MCF 10A (cell line): ENCODE measurements at regions not wholly inside any gene's neighbourhood (a gene's known extent, or its start where the extent isn't known, plus 50 kb on each side); places are given as distances from the start of the nearest gene placed in this dataset.
A peak's percentile ranks its signal among the peaks of the same experiment; 100 is the strongest.

Source experiments
- BruUV-seq: library from RNA; stranded (reverse); fragments of 400-500 nt; replicated peaks from 2 replicates; lab custom pipeline; 2021; lab: Mats Ljungman, UMichigan
- CTCF ChIA-PET: fragments of 300-600 bp; sonication (Branson Sonifier 250); formaldehyde crosslinking; extraction: SDS; loops from one replicate; lab custom pipeline; 2021; ENCODE audit warnings: antibody characterized with exemption, inconsistent platforms; lab: Yijun Ruan, JAX
- POLR2A ChIA-PET: fragments of 300-600, 350-650 bp; sonication (Branson Sonifier 250); formaldehyde crosslinking; extraction: SDS; loops from one replicate; lab custom pipeline; 2020; ENCODE audit warnings: antibody characterized with exemption, inconsistent platforms; lab: Yijun Ruan, JAX
- DNase-seq: peaks from one replicate; pipeline ENCODE4 v3.0.0-alpha.2; 2018; ENCODE audit not compliant: unreplicated experiment
- H3K27ac Mint-ChIP-seq: one replicate; pipeline ENCODE4 v1.8.0; 2022; ENCODE audit warnings: mild to moderate bottlenecking, low read depth, mixed read lengths; ENCODE audit not compliant: unreplicated experiment
- H3K27me3 Mint-ChIP-seq: one replicate; pipeline ENCODE4 v1.8.0; 2022; ENCODE audit warnings: mixed read lengths; ENCODE audit not compliant: insufficient read depth, unreplicated experiment
- H3K36me3 Mint-ChIP-seq: one replicate; pipeline ENCODE4 v1.8.0; 2022; ENCODE audit warnings: mild to moderate bottlenecking, moderate library complexity, mixed read lengths; ENCODE audit not compliant: insufficient read depth, unreplicated experiment
- H3K4me1 Mint-ChIP-seq: one replicate; pipeline ENCODE4 v1.8.0; 2022; ENCODE audit warnings: mixed read lengths; ENCODE audit not compliant: insufficient read depth, unreplicated experiment
- H3K4me3 Mint-ChIP-seq: one replicate; pipeline ENCODE4 v1.8.0; 2022; ENCODE audit warnings: mild to moderate bottlenecking, moderate library complexity, mixed read lengths; ENCODE audit not compliant: unreplicated experiment
- H3K9me3 Mint-ChIP-seq: one replicate; pipeline ENCODE4 v1.8.0; 2022; ENCODE audit warnings: mixed read lengths; ENCODE audit not compliant: unreplicated experiment
- CTCF ChIP-seq: fragments of 200-600 bp; IDR thresholded peaks from one replicate; pipeline ENCODE4 v1.8.0; 2022; ENCODE audit warnings: antibody characterized with exemption, mild to moderate bottlenecking; ENCODE audit not compliant: unreplicated experiment
- intact Hi-C: fragments of 100-400 bp; cut with micrococcal nuclease; formaldehyde crosslinking; loops from 2 replicates; pipeline ENCODE4 v1.14.1; 2022

DNA sequence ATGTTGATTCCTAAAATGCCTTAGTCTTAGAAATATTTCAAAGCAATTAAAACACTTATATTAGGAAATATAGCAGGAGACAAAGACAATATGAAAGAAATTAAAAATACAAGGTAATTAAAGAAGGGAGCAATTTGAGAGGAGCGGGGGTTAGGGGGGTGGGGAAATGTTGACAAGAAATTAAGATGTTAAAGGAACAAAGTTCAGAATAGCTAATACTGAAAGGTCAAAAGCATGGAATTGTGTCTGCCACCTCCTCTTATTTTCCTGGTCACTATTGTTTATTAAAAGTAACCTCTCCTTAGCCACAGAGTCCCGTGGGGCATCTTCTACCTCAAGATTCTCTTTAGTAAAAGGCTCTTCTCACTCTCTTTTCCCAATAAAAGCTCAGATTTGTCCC lies 244.1 kb downstream of the MREG start:
- DNase-seq = no peak
- H3K4me3 Mint-ChIP-seq = no peak overlapping the region
- BruUV-seq = no TSS peak
- no peaks in the 10 kb centered on the region for H3K36me3 Mint-ChIP-seq
- no peak for TF ChIP-seq CTCF
- H3K27me3 Mint-ChIP-seq = no peaks in the 10 kb centered on the region
- intact Hi-C loops = no loop called here
- no peaks in the 10 kb centered on the region for H3K9me3 Mint-ChIP-seq
- POLR2A ChIA-PET = no interaction called here
- H3K4me1 Mint-ChIP-seq = peaks cover 18% of the 10 kb centered on the region
- H3K27ac Mint-ChIP-seq = no peak overlapping the region
- CTCF ChIA-PET = interaction anchor here (1.5 kb wide), 1 partner anchor 25 kb away, joined by 4 read pairs; no protein-coding TSS in a partner anchor

GRCh38 chr2:215767625-215768024 lies 245.7 kb downstream of the MREG start:
- TF ChIP-seq CTCF = no peak
- no peak overlapping the region for H3K4me3 Mint-ChIP-seq
- no peaks in the 10 kb centered on the region for H3K36me3 Mint-ChIP-seq
- no peak overlapping the region for H3K27ac Mint-ChIP-seq
- H3K4me1 Mint-ChIP-seq = peaks cover 7% of the 10 kb centered on the region
- H3K9me3 Mint-ChIP-seq = no peaks in the 10 kb centered on the region
- ChIA-PET CTCF (interaction anchor here (0.6 to 1.3 kb wide), 2 partner anchors 22 to 313 kb away, joined by 3 to 4 read pairs; no protein-coding TSS in a partner anchor), POLR2A (interaction anchor here (0.6 kb wide), 1 partner anchor 9 kb away, joined by 4 read pairs; no protein-coding TSS in a partner anchor)
- intact Hi-C loops = no loop called here
- no peak for DNase-seq
- no TSS peak for BruUV-seq
- H3K27me3 Mint-ChIP-seq = no peaks in the 10 kb centered on the region

DNA sequence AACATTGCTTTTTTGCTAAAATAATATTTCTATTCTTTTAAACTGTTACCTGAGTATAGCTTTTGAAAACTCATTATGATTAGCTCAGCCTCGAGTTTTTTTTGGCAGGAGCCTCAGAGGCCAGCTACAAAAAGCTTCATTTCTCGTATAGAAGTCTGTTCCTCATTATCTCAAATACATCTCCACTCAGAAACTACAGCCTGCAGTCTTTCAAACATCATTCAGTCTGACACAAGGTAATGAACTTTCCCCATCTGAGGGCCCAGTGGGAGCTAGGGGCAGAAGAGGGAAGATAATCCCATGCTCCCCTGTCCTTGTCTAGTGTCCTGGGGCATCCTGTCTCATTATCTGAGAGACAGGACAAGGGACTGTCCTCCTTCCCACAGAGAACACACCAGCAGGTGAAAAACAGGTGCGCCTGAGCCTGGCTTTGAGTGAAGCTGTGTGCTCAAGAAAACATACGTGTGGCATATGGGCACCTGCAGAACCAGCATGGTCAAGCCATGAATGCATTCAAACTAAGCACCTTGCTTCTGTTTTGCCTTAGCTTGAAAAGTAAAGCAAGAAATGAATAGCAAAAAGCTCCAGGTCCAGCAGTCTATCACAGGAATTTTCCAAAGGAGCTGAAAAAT lies 247.5 kb downstream of the MREG start:
- BruUV-seq = no TSS peak
- no peaks in the 10 kb centered on the region for H3K9me3 Mint-ChIP-seq
- ChIA-PET POLR2A (interaction anchor here (0.8 to 1.2 kb wide), 2 partner anchors 9 to 22 kb away, joined by 3 to 7 read pairs; no protein-coding TSS in a partner anchor), CTCF (interaction anchor here (0.7 kb wide), 3 partner anchors 11 to 311 kb away, joined by 3 to 5 read pairs (median 3); no protein-coding TSS in a partner anchor)
- no peak overlapping the region for H3K4me3 Mint-ChIP-seq
- no peak for TF ChIP-seq CTCF
- DNase-seq = no peak
- no peaks in the 10 kb centered on the region for H3K27me3 Mint-ChIP-seq
- H3K4me1 Mint-ChIP-seq = peaks cover 7% of the 10 kb centered on the region
- H3K27ac Mint-ChIP-seq = no peak overlapping the region
- H3K36me3 Mint-ChIP-seq = no peaks in the 10 kb centered on the region
- intact Hi-C loops = no loop called here

DNA sequence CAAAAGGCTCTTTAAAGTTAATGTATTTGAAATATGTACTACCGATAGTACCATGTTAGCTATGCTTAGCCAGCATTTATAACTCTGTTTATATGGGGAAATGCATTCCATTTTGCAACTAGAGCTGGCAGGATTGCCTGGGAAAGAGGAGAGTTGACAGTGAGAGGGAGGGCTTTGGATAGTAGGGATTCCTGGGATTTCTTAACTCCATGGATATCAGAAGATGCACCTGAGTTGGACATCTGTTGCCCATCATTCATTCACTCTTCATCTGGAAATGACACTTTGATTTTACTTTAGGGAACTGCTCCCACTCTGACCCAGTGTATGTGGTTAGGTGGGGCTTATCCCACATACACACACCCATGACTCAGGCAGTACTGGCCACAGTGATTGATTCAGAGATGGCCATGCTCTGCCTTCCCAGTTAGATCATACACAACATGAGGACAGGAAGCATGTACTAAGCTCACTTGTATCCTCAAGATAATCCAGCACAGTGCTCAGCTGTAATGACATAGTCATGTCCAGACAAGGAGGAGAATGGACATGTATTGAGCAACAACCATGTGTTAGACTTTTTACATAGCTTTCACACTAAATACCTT lies 248.8 kb downstream of the MREG start:
- H3K4me3 Mint-ChIP-seq = no peak overlapping the region
- peak; percentile 29 for DNase-seq
- no peak for TF ChIP-seq CTCF
- H3K27me3 Mint-ChIP-seq = no peaks in the 10 kb centered on the region
- ChIA-PET POLR2A (no interaction called here), CTCF (no interaction called here)
- no peaks in the 10 kb centered on the region for H3K9me3 Mint-ChIP-seq
- BruUV-seq = no TSS peak
- intact Hi-C loops = no loop called here
- H3K36me3 Mint-ChIP-seq = no peaks in the 10 kb centered on the region
- no peak overlapping the region for H3K27ac Mint-ChIP-seq
- H3K4me1 Mint-ChIP-seq = peaks cover 7% of the 10 kb centered on the region
